Keratinocyte (primary cell): ENCODE measurements at regions not wholly inside any gene's neighbourhood (a gene's known extent, or its start where the extent isn't known, plus 50 kb on each side); places are given as distances from the start of the nearest gene placed in this dataset.

Experiments used
- DNase-seq: peaks from one replicate; pipeline ENCODE4 v3.0.0-alpha.2; 2011; ENCODE audit warnings: low read depth, missing footprints, low spot score
- FAIRE-seq: peaks from 2 replicates; lab custom pipeline; 2011; peaks lifted over from hg19 to GRCh38; lab: Jason Lieb, UNC
- H2AFZ ChIP-seq: 2 replicates; pipeline ENCODE4 v1.6.0; 2012; ENCODE audit warnings: low read length, control low read depth, inconsistent platforms; ENCODE audit not compliant: control insufficient read depth
- H3K27ac ChIP-seq: 2 replicates; pipeline ENCODE4 v1.5.1; 2011; ENCODE audit warnings: low read length; ENCODE audit not compliant: control insufficient read depth, insufficient read depth
- H3K27me3 ChIP-seq: 3 replicates; pipeline ENCODE4 v1.6.0; 2011; ENCODE audit warnings: low read length; ENCODE audit not compliant: control insufficient read depth, insufficient read depth; ENCODE audit errors: extremely low read depth
- H3K36me3 ChIP-seq, 2 experiments: 2 replicates in 1 of 2; 3 replicates in 1 of 2; pipeline ENCODE4 v1.5.1; 2011; ENCODE audit warnings: low read length in 2 of 2, mild to moderate bottlenecking in 1 of 2; ENCODE audit not compliant: control insufficient read depth in 2 of 2, insufficient read depth in 2 of 2; ENCODE audit errors: extremely low read depth in 1 of 2
- H3K4me1 ChIP-seq: 3 replicates; pipeline ENCODE4 v1.5.1; 2011; ENCODE audit warnings: low read length; ENCODE audit not compliant: control insufficient read depth, insufficient read depth; ENCODE audit errors: extremely low read depth
- H3K4me2 ChIP-seq: 3 replicates; pipeline ENCODE4 v1.6.0; 2011; ENCODE audit warnings: low read depth, low read length; ENCODE audit not compliant: control insufficient read depth, insufficient read depth; ENCODE audit errors: extremely low read depth
- H3K4me3 ChIP-seq, 3 experiments: fragments of 200-600 bp in 1 of 3; sonication (generic) in 1 of 3; 2 replicates in 2 of 3; 3 replicates in 1 of 3; pipeline ENCODE4 v1.5.1; 2011 to 2016; ENCODE audit warnings: low read length in 3 of 3, mild to moderate bottlenecking in 3 of 3, control low read depth in 2 of 3, inconsistent platforms in 1 of 3, low read depth in 1 of 3, mixed read lengths in 1 of 3, mixed run types in 1 of 3, moderate library complexity in 1 of 3; ENCODE audit not compliant: control insufficient read depth in 2 of 3, insufficient read depth in 2 of 3; ENCODE audit errors: extremely low read depth in 1 of 3
- H3K79me2 ChIP-seq: 2 replicates; pipeline ENCODE4 v1.6.0; 2012; ENCODE audit warnings: low read length; ENCODE audit not compliant: control insufficient read depth, insufficient read depth
- H3K9ac ChIP-seq: 3 replicates; pipeline ENCODE4 v1.6.0; 2011; ENCODE audit warnings: low read length; ENCODE audit not compliant: control insufficient read depth, insufficient read depth; ENCODE audit errors: extremely low read depth
- H3K9me1 ChIP-seq: 3 replicates; pipeline ENCODE4 v1.6.0; 2011; ENCODE audit warnings: low read length; ENCODE audit not compliant: control insufficient read depth, insufficient read depth; ENCODE audit errors: extremely low read depth
- H3K9me3 ChIP-seq: 2 replicates; pipeline ENCODE4 v1.5.1; 2012; ENCODE audit warnings: low read depth, low read length; ENCODE audit not compliant: control insufficient read depth
- H4K20me1 ChIP-seq: 3 replicates; pipeline ENCODE4 v1.6.0; 2011; ENCODE audit warnings: low read length; ENCODE audit not compliant: control insufficient read depth, insufficient read depth; ENCODE audit errors: extremely low read depth
- EZH2 ChIP-seq: IDR thresholded peaks from one replicate; pipeline ENCODE4 v1.6.1; 2012; ENCODE audit warnings: inconsistent platforms, mild to moderate bottlenecking, low read length, moderate library complexity
- dilution Hi-C: fragments of 300-500 bp; cut with MboI; formaldehyde crosslinking; loops from one replicate; pipeline ENCODE4 v1.7.0; 2020; ENCODE audit warnings: low sequenced_read_pairs; ENCODE audit not compliant: extremely low pct_ligation_motif_present
- TF ChIP-seq, protein P1 (sequence below), 3 experiments: IDR thresholded peaks in 1 of 3; conservative IDR thresholded peaks in 1 of 3; optimal IDR thresholded peaks in 1 of 3; 2 replicates in 2 of 3; 3 replicates in 1 of 3; pipeline versions ENCODE3 to v1.5.1; 2011; ENCODE audit warnings: low read length in 3 of 3, mild to moderate bottlenecking in 3 of 3, moderate library complexity in 2 of 3, control low read depth in 1 of 3, inconsistent platforms in 1 of 3; ENCODE audit not compliant: insufficient read depth in 2 of 3; ENCODE audit errors: extremely low read depth in 1 of 3

DNA sequence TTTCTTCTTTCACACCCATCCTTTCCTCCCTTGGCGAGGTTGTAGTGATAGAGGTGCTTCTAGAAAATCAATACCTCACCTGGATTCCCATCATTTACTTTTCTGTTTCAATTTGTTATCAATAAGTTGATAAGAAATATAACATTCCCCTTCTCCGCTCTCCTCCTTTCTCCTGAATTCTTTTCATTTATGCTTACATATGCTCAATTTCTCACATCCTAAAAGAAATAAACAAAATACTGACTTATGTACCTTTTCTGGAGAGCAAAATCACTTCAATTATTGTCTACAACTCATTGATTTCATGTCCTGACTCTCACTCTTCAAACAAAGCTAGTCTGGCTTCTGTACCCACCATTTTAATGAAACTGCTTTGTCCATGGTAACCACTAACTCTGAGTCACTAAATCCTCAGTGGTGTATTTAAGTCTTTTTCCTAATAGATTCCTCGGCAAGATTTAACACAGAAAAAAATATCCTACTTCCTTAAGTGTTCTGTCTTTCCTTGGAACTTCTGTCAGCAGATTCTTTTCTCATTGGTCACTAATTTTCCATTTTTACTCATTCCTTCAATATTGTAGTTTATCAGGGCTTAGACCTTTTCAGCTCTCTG lies 289.6 kb downstream of the RFPL4B start:
- Histone ChIP-seq H3K9me3 (no peaks in the 10 kb centered on the region), H3K36me3 (no peaks in the 10 kb centered on the region), H3K9ac (no peak overlapping the region), H3K27me3 (no peaks in the 10 kb centered on the region), H4K20me1 (no peaks in the 10 kb centered on the region), H3K4me2 (no peak overlapping the region), H3K9me1 (no peaks in the 10 kb centered on the region), H3K27ac (no peak overlapping the region), H3K79me2 (no peaks in the 10 kb centered on the region), H3K4me1 (no peaks in the 10 kb centered on the region), H3K4me3 (no peak overlapping the region), H2AFZ (no peak overlapping the region)
- FAIRE-seq, result no peak
- DNase-seq, result no peak
- no peak for TF ChIP-seq EZH2
- TF ChIP-seq, protein P1, sequence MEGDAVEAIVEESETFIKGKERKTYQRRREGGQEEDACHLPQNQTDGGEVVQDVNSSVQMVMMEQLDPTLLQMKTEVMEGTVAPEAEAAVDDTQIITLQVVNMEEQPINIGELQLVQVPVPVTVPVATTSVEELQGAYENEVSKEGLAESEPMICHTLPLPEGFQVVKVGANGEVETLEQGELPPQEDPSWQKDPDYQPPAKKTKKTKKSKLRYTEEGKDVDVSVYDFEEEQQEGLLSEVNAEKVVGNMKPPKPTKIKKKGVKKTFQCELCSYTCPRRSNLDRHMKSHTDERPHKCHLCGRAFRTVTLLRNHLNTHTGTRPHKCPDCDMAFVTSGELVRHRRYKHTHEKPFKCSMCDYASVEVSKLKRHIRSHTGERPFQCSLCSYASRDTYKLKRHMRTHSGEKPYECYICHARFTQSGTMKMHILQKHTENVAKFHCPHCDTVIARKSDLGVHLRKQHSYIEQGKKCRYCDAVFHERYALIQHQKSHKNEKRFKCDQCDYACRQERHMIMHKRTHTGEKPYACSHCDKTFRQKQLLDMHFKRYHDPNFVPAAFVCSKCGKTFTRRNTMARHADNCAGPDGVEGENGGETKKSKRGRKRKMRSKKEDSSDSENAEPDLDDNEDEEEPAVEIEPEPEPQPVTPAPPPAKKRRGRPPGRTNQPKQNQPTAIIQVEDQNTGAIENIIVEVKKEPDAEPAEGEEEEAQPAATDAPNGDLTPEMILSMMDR (optimal IDR thresholded peaks at IDR 0.05 in 1 of 3, IDR thresholded peaks at IDR 0.05 in 1 of 3, conservative IDR thresholded peaks at IDR 0.05 in 1 of 3; ENCODE audit: extremely low read depth in 1 of 3, insufficient read depth in 2 of 3, low read length in 3 of 3), result no peak
- dilution Hi-C loops, result no loop called here

DNA sequence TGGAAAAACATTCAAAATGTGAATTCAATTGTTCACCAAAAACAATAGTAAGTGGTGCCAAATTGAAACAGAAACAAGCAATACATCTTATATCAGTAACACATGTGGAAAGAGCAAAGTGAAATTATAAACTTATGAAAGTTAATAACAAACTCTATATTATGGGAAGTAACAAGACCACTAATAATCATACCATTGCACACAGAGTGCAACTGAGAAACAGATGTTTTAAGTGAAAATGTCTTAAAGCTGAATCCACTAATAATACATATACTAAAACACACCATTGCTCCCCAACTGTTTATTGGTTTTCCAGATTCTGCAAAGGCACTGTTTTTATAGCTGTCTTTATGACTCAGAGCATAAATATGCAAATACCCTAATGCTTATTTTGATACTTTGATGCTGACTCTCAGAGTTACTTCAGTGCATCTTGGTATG lies 292.3 kb downstream of the RFPL4B start:
- Histone ChIP-seq H3K27ac (no peak overlapping the region), H3K4me2 (no peak overlapping the region), H2AFZ (no peak overlapping the region), H3K36me3 (no peaks in the 10 kb centered on the region), H3K9me3 (no peaks in the 10 kb centered on the region), H3K79me2 (no peaks in the 10 kb centered on the region), H3K27me3 (no peaks in the 10 kb centered on the region), H4K20me1 (no peaks in the 10 kb centered on the region), H3K9ac (no peak overlapping the region), H3K4me1 (no peaks in the 10 kb centered on the region), H3K9me1 (no peaks in the 10 kb centered on the region), H3K4me3 (no peak overlapping the region)
- DNase-seq, result no peak
- dilution Hi-C loops, result no loop called here
- TF ChIP-seq, protein P1 (optimal IDR thresholded peaks at IDR 0.05 in 1 of 3, IDR thresholded peaks at IDR 0.05 in 1 of 3, conservative IDR thresholded peaks at IDR 0.05 in 1 of 3; ENCODE audit: extremely low read depth in 1 of 3, insufficient read depth in 2 of 3, low read length in 3 of 3), result no peak
- no peak for TF ChIP-seq EZH2
- FAIRE-seq, result no peak
